ENCODE measurements at regions not wholly inside any gene's neighbourhood (a gene's known extent, or its start where the extent isn't known, plus 50 kb on each side); places are given as distances from the start of the nearest gene placed in this dataset.
"Not testable (repeated sequence)": the region's sequence is repeated elsewhere in the genome, so short reads cannot be mapped to it uniquely, and the experiment has no call there.

DNA sequence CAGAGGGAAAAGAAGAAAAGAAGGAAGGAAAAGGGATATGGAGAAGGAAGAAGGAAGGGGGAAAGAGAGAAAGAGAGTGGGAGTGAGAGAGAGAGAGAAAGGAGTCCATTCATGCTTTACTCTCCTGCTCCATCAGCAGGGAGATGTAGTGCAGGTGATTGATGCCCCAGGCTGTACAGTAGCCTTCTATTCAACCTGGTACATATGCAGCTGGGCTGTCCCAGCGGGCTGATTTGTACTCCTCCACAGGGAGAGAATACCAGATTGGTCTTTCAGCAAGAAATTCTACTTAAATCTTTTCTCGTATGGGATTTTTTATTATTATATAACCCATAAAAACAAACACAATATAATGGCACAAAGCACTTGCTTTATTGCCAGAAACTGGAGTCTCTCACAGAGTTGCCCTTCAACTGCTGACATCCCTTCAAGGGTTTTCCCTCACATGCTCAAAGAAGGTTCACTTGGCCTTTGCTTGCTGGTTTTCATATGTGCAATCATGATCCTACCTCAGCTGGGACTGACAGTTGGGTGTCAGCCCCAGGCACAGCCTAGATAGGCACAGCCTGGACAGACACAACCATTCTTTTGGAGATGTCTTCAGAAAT lies 380.1 kb upstream of the RIOK2 start:
- DNase-seq (no peak), ATAC-seq (no peak)
- H3K4me1 Mint-ChIP-seq: no peaks in the 10 kb centered on the region
- CTCF ChIA-PET: no interaction called here
- peaks cover 2% of the 10 kb centered on the region for H3K9me3 Mint-ChIP-seq (ENCODE audit: low read depth)
- no peaks in the 10 kb centered on the region for H3K36me3 Mint-ChIP-seq
- no peak overlapping the region for H3K4me3 Mint-ChIP-seq
- no peak overlapping the region for H3K27ac Mint-ChIP-seq
- no peaks in the 10 kb centered on the region for H3K27me3 Mint-ChIP-seq

DNA sequence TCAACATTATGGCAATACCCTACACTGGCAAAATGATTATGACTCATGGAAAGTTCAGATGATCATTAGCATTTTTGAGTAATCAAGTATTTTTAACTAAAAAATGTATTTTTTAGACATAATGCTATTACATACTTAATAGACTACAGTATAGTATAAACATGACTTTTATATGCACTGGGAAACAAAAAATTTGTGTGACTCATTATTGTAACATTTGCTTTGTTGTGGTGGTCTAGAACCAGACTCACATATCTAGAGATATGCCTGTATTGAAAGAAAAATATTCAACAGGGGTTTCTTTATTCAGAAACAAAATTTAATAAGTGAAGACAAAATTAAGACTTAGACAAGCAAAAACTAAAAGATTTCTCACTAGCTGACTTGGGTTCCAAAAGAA lies 385.3 kb upstream of the RIOK2 start:
- Mint-ChIP-seq H3K9me3 (ENCODE audit: low read depth) (peaks cover 10% of the 10 kb centered on the region), H3K27me3 (no peaks in the 10 kb centered on the region), H3K27ac (no peak overlapping the region), H3K4me3 (no peak overlapping the region), H3K36me3 (no peaks in the 10 kb centered on the region), H3K4me1 (no peaks in the 10 kb centered on the region)
- CTCF ChIA-PET: no interaction called here
- ATAC-seq (no peak), DNase-seq (no peak)

DNA sequence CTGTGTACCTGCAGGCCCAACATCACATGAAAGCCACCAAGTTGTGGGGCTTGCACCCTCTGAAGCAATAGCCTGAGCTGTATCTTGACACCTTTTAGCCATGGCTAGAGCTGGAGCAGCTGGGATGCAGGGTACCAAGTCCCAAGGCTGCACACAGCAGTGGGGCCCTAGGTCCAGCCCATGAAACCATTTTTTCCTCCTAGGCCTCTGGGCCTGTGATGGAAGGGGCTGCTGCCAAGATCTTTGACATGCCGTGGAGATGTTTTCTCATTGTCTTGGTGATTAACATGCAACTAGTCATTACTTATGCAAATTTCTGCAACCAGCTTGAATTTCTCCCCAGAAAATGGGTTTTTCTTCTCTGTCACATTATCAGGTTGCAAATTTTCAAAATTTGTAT lies 387.2 kb upstream of the RIOK2 start:
- Mint-ChIP-seq H3K36me3 (no peaks in the 10 kb centered on the region), H3K27me3 (no peaks in the 10 kb centered on the region), H3K27ac (no peak overlapping the region), H3K4me1 (no peaks in the 10 kb centered on the region), H3K4me3 (no peak overlapping the region), H3K9me3 (ENCODE audit: low read depth) (peaks cover 10% of the 10 kb centered on the region)
- ATAC-seq: no peak
- CTCF ChIA-PET: no interaction called here
- no peak for DNase-seq

DNA sequence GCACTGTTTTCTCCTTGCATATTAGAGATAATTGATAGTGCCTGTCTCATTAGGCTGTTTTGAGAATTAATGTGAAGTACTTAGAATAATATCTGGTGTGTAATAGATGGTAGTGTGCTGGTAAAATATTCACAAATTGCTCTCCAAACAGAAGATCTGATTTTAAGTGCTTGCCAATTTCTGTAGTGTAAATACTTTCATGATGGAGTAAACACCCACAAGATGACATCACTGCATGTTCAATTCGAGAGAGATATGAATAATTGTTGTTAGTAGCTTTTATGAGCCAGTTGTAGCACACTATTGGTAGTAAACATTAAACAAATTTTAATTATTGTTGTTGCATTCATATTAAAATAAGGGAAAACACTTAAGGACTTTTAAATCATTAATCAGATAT lies 392.3 kb upstream of the RIOK2 start:
- no peak for ATAC-seq
- no peaks in the 10 kb centered on the region for H3K27me3 Mint-ChIP-seq
- no peak overlapping the region for H3K27ac Mint-ChIP-seq
- no peak overlapping the region for H3K4me3 Mint-ChIP-seq
- H3K9me3 Mint-ChIP-seq (ENCODE audit: low read depth): peaks cover 6% of the 10 kb centered on the region
- CTCF ChIA-PET: no interaction called here
- no peaks in the 10 kb centered on the region for H3K36me3 Mint-ChIP-seq
- no peak for DNase-seq
- no peaks in the 10 kb centered on the region for H3K4me1 Mint-ChIP-seq

DNA sequence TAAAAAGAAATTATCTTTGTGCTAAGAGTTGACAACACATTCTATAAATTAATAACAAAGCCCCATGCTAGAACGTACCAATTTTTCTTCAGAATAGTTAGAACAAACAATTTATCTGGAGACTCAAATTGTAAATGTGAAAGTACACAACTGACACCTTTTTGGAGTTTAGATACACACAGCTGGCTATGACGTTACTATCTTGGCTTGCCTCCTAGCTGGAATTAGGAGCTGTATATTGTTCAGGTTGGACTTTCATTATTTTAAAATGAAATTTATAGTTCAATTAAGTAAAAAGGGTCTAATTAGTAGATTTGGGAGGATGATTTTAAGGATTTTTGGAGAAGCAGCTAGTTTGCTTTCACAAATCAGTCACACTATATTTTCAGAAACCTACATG lies 393.9 kb upstream of the RIOK2 start:
- CTCF ChIA-PET: interaction anchor here (0.7 kb wide), 1 partner anchor 1145 kb away, joined by 3 read pairs; no protein-coding TSS in a partner anchor
- no peaks in the 10 kb centered on the region for H3K4me1 Mint-ChIP-seq
- DNase-seq (no peak), ATAC-seq (no peak)
- H3K4me3 Mint-ChIP-seq: no peak overlapping the region
- H3K27me3 Mint-ChIP-seq: no peaks in the 10 kb centered on the region
- no peaks in the 10 kb centered on the region for H3K36me3 Mint-ChIP-seq
- H3K9me3 Mint-ChIP-seq (ENCODE audit: low read depth): no peaks in the 10 kb centered on the region
- H3K27ac Mint-ChIP-seq: no peak overlapping the region

DNA sequence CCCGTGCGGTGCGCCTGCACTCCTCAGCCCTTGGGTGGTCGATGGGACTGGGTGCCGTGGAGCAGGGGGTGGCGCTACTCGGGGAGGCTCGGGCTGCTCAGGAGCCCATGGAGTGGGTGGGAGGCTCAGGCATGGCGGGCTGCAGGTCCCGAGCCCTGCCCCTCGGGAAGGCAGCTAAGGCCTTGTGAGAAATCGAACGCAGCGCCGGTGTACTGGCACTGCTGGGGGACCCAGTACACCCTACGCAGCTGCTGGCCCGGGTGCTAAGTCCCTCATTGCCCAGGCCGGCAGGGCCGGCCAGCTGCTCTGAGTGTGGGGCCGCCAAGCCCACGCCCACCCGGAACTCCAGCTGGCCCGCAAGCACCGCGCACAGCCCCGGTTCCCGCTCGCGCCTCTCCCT lies 396.9 kb upstream of the RIOK2 start:
- H3K4me1 Mint-ChIP-seq; H3K36me3 Mint-ChIP-seq; H3K27me3 Mint-ChIP-seq; H3K27ac Mint-ChIP-seq; CTCF ChIA-PET; H3K4me3 Mint-ChIP-seq; ATAC-seq; DNase-seq; H3K9me3 Mint-ChIP-seq (ENCODE audit: low read depth): not testable (repeated sequence)

DNA sequence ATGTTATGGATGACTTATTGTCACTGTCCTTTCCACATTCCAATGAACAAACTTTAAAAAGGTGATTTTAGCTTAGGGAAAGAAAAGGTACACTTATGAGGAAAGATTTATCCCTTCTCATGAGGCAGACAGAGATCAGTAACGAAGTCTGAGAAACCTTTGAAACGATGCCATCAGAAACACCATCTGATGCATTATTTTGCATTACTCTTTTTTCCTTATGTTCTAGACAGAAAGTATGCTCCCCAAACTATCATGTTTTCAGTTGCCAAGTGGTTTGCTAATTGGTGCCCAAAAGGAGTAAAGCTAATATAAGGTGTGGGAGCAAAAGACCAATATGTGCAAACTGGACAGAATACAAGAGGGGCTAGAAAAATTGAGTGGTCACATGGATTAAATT lies 397.7 kb upstream of the RIOK2 start:
- DNase-seq: no peak
- no peaks in the 10 kb centered on the region for H3K9me3 Mint-ChIP-seq (ENCODE audit: low read depth)
- H3K4me3 Mint-ChIP-seq: no peak overlapping the region
- H3K27me3 Mint-ChIP-seq: no peaks in the 10 kb centered on the region
- no peak overlapping the region for H3K27ac Mint-ChIP-seq
- CTCF ChIA-PET: no interaction called here
- no peaks in the 10 kb centered on the region for H3K36me3 Mint-ChIP-seq
- no peaks in the 10 kb centered on the region for H3K4me1 Mint-ChIP-seq
- no peak for ATAC-seq

DNA sequence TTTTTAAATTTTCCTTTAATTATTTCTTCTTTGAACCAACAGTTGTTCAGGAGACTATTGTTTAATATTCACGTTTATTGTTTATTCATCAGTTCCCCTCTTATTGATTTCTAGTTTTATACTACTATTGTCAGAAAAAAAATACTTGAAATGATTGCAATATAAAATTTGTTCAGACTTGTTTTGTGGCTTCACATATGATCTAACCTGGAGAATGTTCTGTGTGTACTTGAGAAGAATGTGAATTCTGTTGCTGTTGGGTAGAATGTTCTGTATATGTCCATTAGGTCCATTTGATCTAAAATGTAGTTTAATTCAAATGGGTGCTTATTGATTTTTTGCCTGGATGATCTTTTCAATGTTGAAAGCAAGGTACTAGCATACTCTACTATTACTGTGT lies 408.7 kb upstream of the RIOK2 start:
- H3K36me3 Mint-ChIP-seq: no peaks in the 10 kb centered on the region
- H3K27ac Mint-ChIP-seq: no peak overlapping the region
- H3K9me3 Mint-ChIP-seq (ENCODE audit: low read depth): peaks cover 2% of the 10 kb centered on the region
- H3K4me3 Mint-ChIP-seq: no peak overlapping the region
- no peaks in the 10 kb centered on the region for H3K4me1 Mint-ChIP-seq
- ATAC-seq (no peak), DNase-seq (no peak)
- CTCF ChIA-PET: no interaction called here
- no peaks in the 10 kb centered on the region for H3K27me3 Mint-ChIP-seq

DNA sequence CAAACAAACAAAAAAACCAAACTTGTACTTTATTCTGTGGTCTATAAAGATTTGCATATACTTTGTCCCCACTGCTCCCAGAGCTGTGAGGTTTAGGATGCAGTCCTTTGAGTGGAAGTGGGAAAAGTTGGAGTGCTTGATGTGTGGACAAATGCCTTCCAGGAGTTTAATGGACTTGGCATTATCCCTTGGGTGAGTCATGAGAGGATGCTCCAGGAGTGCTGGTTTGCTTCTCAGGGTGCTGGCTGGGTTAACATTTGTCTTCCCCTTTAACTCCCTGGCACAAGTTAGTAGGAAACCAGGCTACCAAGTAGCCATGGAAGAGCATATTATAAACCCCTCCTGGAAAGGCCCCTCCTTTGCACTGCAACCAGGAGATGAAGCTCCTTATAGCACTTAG lies 417.4 kb upstream of the RIOK2 start:
- H3K4me1 Mint-ChIP-seq: no peaks in the 10 kb centered on the region
- no peak overlapping the region for H3K4me3 Mint-ChIP-seq
- ATAC-seq (no peak), DNase-seq (no peak)
- no peaks in the 10 kb centered on the region for H3K27me3 Mint-ChIP-seq
- CTCF ChIA-PET: no interaction called here
- peaks cover 15% of the 10 kb centered on the region for H3K9me3 Mint-ChIP-seq (ENCODE audit: low read depth)
- H3K36me3 Mint-ChIP-seq: no peaks in the 10 kb centered on the region
- no peak overlapping the region for H3K27ac Mint-ChIP-seq

DNA sequence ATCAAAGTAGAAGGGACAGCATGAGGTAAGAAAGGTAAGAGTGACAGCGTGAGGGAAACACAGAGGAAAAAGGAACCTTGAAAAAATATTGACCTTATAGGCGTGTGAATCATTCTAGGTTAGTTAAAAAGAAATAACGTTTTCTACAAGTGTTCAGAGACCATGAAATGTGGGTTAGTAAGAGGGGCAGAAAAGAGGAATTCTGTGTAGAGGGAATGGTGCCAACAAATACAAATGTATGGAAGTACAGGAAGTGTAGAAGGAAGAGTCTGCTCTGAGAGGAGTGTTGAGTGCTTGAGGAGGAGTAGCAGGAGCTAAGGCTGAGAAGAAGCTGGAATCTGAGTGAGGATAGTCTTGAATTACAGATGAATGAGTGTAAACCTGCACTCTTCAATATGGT lies 418.6 kb upstream of the RIOK2 start:
- ATAC-seq: no peak
- Mint-ChIP-seq H3K27ac (no peak overlapping the region), H3K27me3 (no peaks in the 10 kb centered on the region), H3K4me3 (no peak overlapping the region), H3K9me3 (ENCODE audit: low read depth) (peaks cover 13% of the 10 kb centered on the region), H3K36me3 (no peaks in the 10 kb centered on the region), H3K4me1 (no peaks in the 10 kb centered on the region)
- DNase-seq: no peak
- CTCF ChIA-PET: no interaction called here

DNA sequence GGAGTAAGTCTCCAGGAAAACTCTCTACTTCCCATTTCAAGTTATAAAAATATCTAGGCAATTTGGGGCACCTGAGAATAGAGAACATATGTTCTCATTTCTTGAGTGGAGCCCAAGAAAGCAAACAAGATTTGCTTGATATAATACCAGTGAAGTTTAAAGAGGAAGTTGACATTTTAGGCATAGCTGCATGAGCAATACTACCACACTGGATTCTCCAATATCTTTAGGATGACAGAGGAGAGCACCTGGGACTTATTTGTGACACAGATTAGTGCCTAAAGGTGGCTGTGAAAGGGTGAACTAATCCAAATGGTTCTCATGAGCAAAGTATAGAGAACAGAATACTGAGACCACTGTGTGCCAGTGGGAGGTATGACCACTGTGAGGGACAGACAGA lies 423.5 kb upstream of the RIOK2 start:
- Mint-ChIP-seq H3K9me3 (ENCODE audit: low read depth) (peaks cover 2% of the 10 kb centered on the region), H3K4me1 (no peaks in the 10 kb centered on the region), H3K27me3 (no peaks in the 10 kb centered on the region), H3K27ac (no peak overlapping the region), H3K36me3 (no peaks in the 10 kb centered on the region), H3K4me3 (no peak overlapping the region)
- CTCF ChIA-PET: no interaction called here
- ATAC-seq (no peak), DNase-seq (no peak)

DNA sequence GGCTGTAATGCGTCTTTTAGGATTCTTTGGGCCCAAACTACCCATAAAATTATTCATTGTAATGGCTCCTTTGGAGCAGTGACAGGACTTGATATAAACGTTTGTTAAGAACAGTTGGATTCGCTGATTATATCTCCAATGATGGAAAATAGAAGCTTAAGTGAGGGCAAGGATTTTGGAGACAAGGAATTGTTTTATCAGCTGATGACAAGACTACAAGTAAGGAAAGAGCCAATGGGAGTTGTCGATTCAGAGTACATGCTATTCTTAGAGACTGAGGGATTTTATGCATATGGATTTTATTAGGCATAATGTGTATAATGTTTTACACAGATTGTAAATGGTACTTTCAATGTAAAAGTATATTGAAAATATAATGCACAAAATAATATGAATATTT lies 425.5 kb upstream of the RIOK2 start:
- no peak overlapping the region for H3K27ac Mint-ChIP-seq
- no peaks in the 10 kb centered on the region for H3K27me3 Mint-ChIP-seq
- H3K9me3 Mint-ChIP-seq (ENCODE audit: low read depth): peaks cover 2% of the 10 kb centered on the region
- CTCF ChIA-PET: no interaction called here
- no peak overlapping the region for H3K4me3 Mint-ChIP-seq
- DNase-seq (no peak), ATAC-seq (no peak)
- no peaks in the 10 kb centered on the region for H3K4me1 Mint-ChIP-seq
- no peaks in the 10 kb centered on the region for H3K36me3 Mint-ChIP-seq

DNA sequence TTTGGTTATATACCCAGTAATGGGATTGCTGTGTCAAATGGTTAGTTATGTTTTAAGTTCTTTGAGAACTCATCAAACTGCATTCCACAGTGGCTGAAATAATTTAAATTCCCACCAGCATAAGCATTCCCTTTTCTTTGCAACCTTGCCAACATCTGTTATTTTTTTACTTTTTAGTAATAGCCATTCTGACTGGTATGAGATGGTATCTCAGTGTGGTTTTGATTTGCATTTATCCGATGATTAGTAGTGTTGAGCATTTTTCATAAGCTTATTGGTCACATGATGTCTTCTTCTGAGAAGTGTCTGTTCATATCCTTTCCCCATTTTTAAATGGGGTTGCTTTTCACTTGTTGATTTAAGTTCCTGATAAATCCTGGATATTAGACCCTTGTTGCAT lies 435.7 kb upstream of the RIOK2 start:
- no peak overlapping the region for H3K4me3 Mint-ChIP-seq
- no peak overlapping the region for H3K27ac Mint-ChIP-seq

DNA sequence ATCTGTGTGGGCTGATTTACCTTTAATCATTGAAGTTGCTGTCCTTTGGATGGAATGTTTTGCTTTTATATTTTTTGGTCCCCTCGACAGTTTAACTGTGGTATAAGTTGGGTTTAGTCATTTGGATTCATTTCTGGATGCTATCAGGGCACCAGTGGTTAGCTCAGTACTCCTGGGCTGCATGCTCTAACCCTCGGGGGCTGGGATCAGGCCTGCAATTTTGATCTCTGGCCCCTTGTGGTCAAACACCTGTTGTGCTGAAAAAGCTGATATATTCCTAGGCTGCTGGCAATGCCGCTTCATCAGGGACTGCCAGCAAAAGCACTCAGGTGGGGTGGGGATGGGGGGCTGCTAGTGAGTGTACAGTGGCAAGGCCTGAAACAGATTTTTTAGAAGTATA lies 440.4 kb upstream of the RIOK2 start:
- no peak overlapping the region for H3K27ac Mint-ChIP-seq
- no peak for ATAC-seq
- CTCF ChIA-PET: no interaction called here

More for the DNA sequence above, 435.7 kb upstream of the RIOK2 start:
- no peaks in the 10 kb centered on the region for H3K36me3 Mint-ChIP-seq
- H3K9me3 Mint-ChIP-seq (ENCODE audit: low read depth): peaks cover 2% of the 10 kb centered on the region
- CTCF ChIA-PET: no interaction called here
- DNase-seq (no peak), ATAC-seq (no peak)
- H3K4me1 Mint-ChIP-seq: no peaks in the 10 kb centered on the region
- H3K27me3 Mint-ChIP-seq: no peaks in the 10 kb centered on the region

DNA sequence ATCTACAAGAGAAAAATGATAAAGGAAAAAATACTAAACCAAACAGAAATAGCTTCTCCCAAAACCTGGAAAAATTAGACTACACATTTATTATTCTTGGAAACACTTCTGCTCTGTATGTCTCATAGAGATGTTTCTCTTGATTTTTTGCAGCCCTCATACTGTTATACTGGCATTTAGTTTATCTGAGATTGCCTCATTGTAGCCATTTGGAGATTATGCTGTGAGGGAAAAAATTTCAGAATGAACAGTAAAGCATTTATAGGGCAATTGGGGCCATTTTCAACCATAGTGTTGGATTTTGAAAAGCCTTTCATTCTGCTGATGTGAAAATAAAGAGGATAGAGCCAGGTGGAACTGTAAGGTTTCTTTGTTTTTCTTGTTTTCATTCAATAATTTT lies 441.8 kb upstream of the RIOK2 start:
- ATAC-seq (no peak), DNase-seq (no peak)
- Mint-ChIP-seq H3K9me3 (ENCODE audit: low read depth) (peaks cover 2% of the 10 kb centered on the region), H3K27ac (no peak overlapping the region), H3K36me3 (no peaks in the 10 kb centered on the region), H3K27me3 (no peaks in the 10 kb centered on the region), H3K4me1 (no peaks in the 10 kb centered on the region), H3K4me3 (no peak overlapping the region)
- CTCF ChIA-PET: no interaction called here

More for the DNA sequence above, 440.4 kb upstream of the RIOK2 start:
- no peaks in the 10 kb centered on the region for H3K27me3 Mint-ChIP-seq
- peaks cover 2% of the 10 kb centered on the region for H3K9me3 Mint-ChIP-seq (ENCODE audit: low read depth)
- DNase-seq: no peak
- H3K36me3 Mint-ChIP-seq: no peaks in the 10 kb centered on the region
- H3K4me3 Mint-ChIP-seq: no peak overlapping the region
- H3K4me1 Mint-ChIP-seq: no peaks in the 10 kb centered on the region

Measured in activated CD8-positive, alpha-beta memory T cell treated with anti-CD3 and anti-CD28 coated beads, Interleukin-2, amount 10 ng/mL, durations not matched to agents 7 days and 5 days (primary cell).